Adipocyte (in vitro differentiated cells): ENCODE measurements at regions not wholly inside any gene's neighbourhood (a gene's known extent, or its start where the extent isn't known, plus 50 kb on each side); places are given as distances from the start of the nearest gene placed in this dataset.

Experiments
- DNase-seq: peaks from one replicate; pipeline ENCODE4 v3.0.0-alpha.2; 2015; ENCODE audit warnings: low read depth
- H3K27me3 ChIP-seq: replicated peaks from 2 replicates; pipeline ENCODE4 v1.7.0; 2013; ENCODE audit warnings: mild to moderate bottlenecking, low read length, moderate library complexity; ENCODE audit not compliant: control insufficient read depth, insufficient read depth
- H3K36me3 ChIP-seq: 2 replicates; pipeline ENCODE4 v1.7.0; 2013; ENCODE audit warnings: low read length, mild to moderate bottlenecking, moderate library complexity; ENCODE audit not compliant: control insufficient read depth, insufficient read depth, severe bottlenecking
- H3K4me1 ChIP-seq: 2 replicates; pipeline ENCODE4 v1.7.0; 2013; ENCODE audit warnings: mild to moderate bottlenecking, low read length, moderate library complexity; ENCODE audit not compliant: control insufficient read depth, insufficient read depth
- H3K4me3 ChIP-seq: 2 replicates; pipeline ENCODE4 v1.7.0; 2013; ENCODE audit warnings: mild to moderate bottlenecking, low read length, moderate library complexity
- H3K9ac ChIP-seq: 2 replicates; pipeline ENCODE4 v1.7.0; 2013; ENCODE audit warnings: mild to moderate bottlenecking, low read length, moderate library complexity
- H3K9me3 ChIP-seq: 2 replicates; pipeline ENCODE4 v1.7.0; 2013; ENCODE audit warnings: mild to moderate bottlenecking, low read length, moderate library complexity; ENCODE audit not compliant: control insufficient read depth

DNA sequence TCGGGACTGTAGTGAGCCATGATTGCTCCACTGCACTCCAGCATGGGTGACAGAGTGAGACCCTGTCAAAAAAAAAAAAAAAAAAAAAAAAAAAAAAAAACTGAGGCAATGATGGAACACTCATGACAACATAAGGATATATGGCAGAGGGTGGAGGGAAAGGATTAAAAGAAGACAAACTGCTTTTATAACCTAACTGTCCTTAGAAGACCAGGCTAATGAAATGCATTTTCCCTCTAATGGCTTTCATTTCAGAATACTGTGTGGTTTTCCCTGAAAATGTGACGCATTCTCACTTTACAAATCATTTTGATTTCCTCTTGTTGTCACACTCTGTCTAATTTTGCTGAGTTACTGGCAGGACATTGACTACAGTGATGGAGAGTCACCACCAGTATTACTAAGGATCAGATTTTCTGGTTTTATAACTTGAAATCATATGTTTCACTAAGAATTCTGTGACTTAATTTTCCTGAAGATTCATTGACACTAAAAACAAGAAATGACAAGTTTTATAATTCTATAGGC, 137.6 kb upstream of the SSTR1 start:
- Histone ChIP-seq H3K36me3 (no peaks in the 10 kb centered on the region), H3K9me3 (no peaks in the 10 kb centered on the region), H3K4me3 (no peak overlapping the region), H3K9ac (no peak overlapping the region), H3K4me1 (no peaks in the 10 kb centered on the region), H3K27me3 (no peaks in the 10 kb centered on the region)
- no peak for DNase-seq

DNA sequence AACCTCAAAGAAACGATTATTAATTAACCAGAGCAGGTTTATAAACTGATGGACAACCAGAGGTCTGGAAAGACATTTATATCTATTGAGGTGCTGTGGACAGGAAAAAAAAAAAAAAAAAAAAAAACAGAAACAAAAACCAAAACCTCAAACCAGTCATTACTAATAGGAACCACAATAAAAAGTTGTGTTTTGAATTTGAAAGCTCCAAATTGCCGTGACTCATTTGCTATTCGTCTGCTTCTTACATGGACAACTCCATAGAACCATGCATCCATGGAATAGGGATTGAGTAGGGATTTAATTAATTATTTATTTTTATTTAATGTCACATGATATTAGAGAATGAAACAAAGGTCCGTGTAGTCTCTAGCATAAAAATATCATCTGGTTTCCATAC, 134.1 kb upstream of the SSTR1 start:
- Histone ChIP-seq H3K9me3 (no peaks in the 10 kb centered on the region), H3K36me3 (no peaks in the 10 kb centered on the region), H3K9ac (no peak overlapping the region), H3K4me1 (no peaks in the 10 kb centered on the region), H3K4me3 (no peak overlapping the region), H3K27me3 (no peaks in the 10 kb centered on the region)
- DNase-seq = no peak

DNA sequence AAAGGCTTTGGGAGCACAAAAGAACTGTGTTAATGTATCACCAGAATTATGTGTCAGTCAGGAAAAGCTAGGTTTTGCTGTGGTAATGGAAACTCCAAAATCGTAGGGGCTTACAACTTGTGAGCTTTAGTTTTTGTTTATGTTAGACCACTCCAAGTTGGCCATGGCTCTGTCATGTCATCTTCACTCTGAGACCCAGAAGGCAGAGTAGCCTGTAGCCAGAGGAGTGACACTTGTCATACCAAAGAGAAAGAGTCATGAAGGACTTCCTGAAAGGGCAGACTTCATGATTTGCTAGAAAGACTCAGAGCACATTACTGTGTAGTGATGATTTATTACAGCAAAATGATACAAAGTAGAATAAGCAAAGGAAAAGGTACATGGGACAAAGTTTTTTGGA, 133.6 kb upstream of the SSTR1 start:
- Histone ChIP-seq H3K27me3 (no peaks in the 10 kb centered on the region), H3K4me1 (no peaks in the 10 kb centered on the region), H3K9ac (no peak overlapping the region), H3K36me3 (no peaks in the 10 kb centered on the region), H3K4me3 (no peak overlapping the region), H3K9me3 (no peaks in the 10 kb centered on the region)
- DNase-seq = no peak

DNA sequence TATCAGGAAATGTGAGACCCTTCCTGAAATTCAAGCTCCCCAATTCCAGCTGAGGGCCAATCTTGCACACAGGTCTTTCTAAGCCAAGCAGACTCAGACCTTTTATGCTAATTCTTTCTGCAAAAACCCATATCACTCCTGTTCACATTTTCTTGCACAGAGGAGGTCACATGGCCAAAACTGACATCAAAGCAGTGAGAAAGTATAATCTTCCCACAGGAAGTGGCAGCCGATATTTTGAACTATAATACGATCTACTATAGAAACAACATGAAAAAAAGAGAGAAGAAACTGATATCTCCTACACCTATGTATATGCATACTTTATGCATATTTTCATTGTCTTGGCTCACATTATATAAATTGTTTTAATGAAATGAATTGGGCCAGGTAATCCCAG, 132.9 kb upstream of the SSTR1 start:
- Histone ChIP-seq H3K36me3 (no peaks in the 10 kb centered on the region), H3K4me3 (no peak overlapping the region), H3K9me3 (no peaks in the 10 kb centered on the region), H3K27me3 (no peaks in the 10 kb centered on the region), H3K9ac (no peak overlapping the region), H3K4me1 (no peaks in the 10 kb centered on the region)
- no peak for DNase-seq

DNA sequence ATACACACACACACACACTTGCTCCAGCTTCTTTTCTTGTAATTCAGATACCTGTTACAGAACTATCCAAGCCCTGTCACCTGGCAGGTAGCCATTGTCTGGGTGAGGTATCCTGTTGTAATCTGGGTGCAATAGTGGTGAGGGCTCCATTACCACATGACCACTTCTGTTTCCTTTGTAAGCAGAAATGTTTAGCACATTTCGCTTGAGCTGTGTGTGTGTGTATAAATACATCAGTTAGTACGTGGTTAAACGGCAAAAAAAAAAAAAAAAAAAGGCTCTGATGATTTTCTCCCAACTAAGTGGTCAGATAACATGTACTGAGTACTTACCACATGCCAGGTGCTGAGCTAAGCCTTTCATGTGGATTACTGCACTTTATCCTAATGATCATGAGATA, 129.3 kb upstream of the SSTR1 start:
- no peak overlapping the region for H3K4me3 ChIP-seq
- H3K36me3 ChIP-seq = no peaks in the 10 kb centered on the region
- no peak overlapping the region for H3K9ac ChIP-seq
- DNase-seq = no peak
- H3K9me3 ChIP-seq = no peaks in the 10 kb centered on the region
- H3K4me1 ChIP-seq = no peaks in the 10 kb centered on the region
- H3K27me3 ChIP-seq = no peaks in the 10 kb centered on the region

DNA sequence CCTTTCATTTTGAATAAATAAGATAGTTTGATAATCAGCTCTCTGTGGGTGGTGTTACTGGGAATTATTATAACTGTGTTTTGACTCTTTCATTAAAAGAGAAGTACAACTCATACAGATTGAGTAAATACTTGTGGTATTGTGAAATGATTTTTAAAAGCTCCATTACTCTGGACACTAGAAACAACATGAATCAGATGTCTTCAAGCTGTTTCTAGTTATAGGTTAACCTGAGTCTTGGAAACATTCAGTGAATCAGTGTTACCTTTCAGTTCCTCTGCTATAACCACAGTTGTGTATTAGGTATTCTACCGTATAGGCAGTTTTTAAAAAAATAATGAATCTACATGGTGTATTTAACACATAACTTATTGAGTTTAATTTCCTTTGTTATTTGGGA, 128.4 kb upstream of the SSTR1 start:
- Histone ChIP-seq H3K36me3 (no peaks in the 10 kb centered on the region), H3K27me3 (no peaks in the 10 kb centered on the region), H3K9me3 (no peaks in the 10 kb centered on the region), H3K4me3 (no peak overlapping the region), H3K9ac (no peak overlapping the region), H3K4me1 (no peaks in the 10 kb centered on the region)
- DNase-seq = peak; percentile 63

DNA sequence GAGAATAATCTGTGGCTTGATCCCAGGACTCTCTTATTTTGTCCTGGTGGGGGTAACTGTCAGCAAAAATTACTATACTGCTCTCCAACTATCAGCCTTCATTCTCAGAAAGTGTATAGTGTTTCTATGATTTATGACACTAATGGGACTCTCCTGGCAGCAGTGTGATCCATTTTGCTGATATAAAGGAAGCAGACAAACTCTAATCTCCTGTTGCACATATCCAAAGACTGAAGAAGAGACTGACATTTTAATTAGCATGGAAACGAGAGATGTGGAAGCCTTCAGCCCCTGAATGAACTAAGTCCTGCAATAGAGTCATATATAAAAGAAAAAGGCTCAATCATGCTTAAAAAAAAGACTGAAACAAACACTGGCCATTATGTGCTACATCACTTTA, 127.8 kb upstream of the SSTR1 start:
- no peaks in the 10 kb centered on the region for H3K9me3 ChIP-seq
- no peaks in the 10 kb centered on the region for H3K27me3 ChIP-seq
- H3K9ac ChIP-seq = no peak overlapping the region
- H3K36me3 ChIP-seq = no peaks in the 10 kb centered on the region
- H3K4me1 ChIP-seq = no peaks in the 10 kb centered on the region
- DNase-seq = no peak
- no peak overlapping the region for H3K4me3 ChIP-seq

DNA sequence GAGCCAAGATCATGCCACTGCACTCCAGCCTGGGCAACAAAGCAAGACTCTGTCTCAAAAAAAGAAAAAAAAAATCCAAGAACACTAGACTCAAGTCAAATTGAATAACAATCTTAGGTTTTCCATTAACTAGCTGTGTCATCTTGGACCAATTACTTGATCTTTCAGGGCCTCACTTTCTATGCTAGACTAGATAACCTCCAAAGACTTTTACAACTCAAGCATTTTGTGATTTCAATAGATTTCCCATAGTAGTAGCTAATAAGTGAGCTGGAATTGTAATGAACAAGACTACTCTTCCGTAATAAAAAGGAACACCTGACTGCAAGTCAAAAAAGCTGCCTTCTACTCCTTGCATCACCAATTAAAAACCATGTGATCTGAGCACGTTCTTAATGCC, 127.0 kb upstream of the SSTR1 start:
- H3K9me3 ChIP-seq = no peaks in the 10 kb centered on the region
- H3K4me1 ChIP-seq = no peaks in the 10 kb centered on the region
- no peak overlapping the region for H3K4me3 ChIP-seq
- no peaks in the 10 kb centered on the region for H3K27me3 ChIP-seq
- H3K9ac ChIP-seq = no peak overlapping the region
- no peak for DNase-seq
- no peaks in the 10 kb centered on the region for H3K36me3 ChIP-seq

DNA sequence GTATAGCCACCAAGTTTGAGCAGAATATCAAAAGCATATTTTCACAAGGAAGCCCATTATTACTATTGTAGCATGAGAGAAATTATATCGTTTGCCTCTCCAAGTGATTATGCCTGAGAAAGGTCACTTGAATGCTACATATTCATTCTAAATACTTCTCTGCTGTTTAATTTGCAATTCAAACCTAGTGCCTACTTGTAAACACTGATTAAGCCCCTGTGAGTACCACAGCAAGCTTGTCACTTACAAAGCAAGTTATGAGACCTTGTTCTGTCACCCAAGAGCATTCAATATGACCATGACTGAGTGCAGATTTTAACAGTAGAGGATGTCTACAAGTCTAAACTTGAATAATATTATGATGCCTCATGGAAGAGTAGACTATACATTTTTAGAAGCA, 124.7 kb upstream of the SSTR1 start:
- Histone ChIP-seq H3K36me3 (no peaks in the 10 kb centered on the region), H3K4me3 (no peak overlapping the region), H3K27me3 (no peaks in the 10 kb centered on the region), H3K9me3 (no peaks in the 10 kb centered on the region), H3K4me1 (no peaks in the 10 kb centered on the region), H3K9ac (no peak overlapping the region)
- DNase-seq = no peak

DNA sequence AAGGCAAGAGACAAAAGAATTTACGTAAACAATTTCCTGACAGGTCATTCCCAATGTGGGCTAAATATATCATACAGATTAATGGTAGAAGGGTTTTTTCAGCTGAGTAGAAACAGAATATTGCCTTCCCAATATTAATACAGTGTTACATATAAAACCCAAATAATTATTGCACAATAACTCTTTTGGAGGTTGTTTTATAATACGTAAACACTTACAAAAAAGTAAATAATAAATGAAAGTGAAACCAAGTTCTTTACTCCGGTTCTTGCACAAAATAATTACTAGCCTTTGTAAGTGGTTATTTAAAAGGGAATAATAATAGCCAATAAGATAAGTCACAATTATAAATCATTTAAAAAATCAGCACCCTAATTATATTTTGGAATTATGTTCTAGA, 118.6 kb upstream of the SSTR1 start:
- Histone ChIP-seq H3K9ac (peak overlapping the region; percentile 32), H3K27me3 (no peaks in the 10 kb centered on the region), H3K4me3 (peak overlapping the region; percentile 73), H3K9me3 (peaks cover 16% of the 10 kb centered on the region), H3K36me3 (no peaks in the 10 kb centered on the region), H3K4me1 (no peaks in the 10 kb centered on the region)
- no peak for DNase-seq

DNA sequence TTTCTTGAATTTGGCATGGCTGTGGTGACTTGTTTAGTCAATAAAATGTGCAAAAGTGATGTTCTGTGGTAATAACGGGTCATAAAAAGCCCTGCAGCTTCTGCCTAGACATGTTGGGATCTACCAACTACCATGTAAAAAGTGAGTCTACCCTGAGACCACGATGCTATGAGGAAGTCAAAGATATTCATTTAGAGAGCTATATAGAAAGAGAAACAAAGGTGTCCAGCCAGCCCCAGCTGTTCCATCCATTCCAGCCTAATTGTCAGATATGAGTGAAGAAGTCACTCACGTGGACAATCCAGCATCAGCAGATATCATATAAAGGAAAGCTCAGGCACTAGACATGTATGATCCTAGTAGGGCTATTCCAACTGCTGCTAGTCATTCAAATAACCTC, 117.2 kb upstream of the SSTR1 start:
- no peak overlapping the region for H3K9ac ChIP-seq
- peaks cover 21% of the 10 kb centered on the region for H3K9me3 ChIP-seq
- DNase-seq = no peak
- no peaks in the 10 kb centered on the region for H3K27me3 ChIP-seq
- no peaks in the 10 kb centered on the region for H3K4me1 ChIP-seq
- no peaks in the 10 kb centered on the region for H3K36me3 ChIP-seq
- H3K4me3 ChIP-seq = no peak overlapping the region

DNA sequence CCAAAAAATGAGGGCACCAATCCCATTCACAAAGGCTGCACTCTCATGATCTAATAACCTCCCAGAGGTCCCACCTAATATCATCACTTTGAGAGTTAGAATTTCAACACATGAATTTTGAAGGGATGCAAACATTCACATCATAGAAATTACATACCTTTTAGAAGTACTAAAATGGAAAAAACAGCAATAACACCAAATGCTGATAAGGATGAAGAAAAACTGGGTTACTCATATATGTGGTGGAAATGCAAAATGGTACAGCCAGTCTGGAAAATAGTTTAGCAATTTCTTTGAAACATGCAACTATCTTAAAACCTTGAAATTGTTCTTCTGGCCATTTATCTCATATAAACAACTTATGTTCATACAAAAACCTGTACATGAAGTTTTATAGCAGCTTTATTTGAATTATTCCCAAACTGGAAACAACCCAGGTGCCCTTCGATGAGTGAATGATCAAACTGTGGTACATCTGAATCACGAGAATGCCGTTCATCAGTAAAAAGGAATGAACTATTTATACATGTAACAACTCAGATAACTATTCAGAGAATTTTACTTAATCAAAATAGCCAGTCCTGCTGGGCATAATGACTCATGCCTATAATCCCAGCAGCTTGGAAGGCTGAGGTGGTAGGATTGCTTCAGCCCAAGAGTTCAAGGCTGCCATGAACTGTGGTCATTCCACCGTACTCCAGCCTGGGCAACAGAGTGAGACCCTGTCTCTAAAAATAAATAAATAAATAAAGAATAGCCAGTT, 109.4 kb upstream of the SSTR1 start:
- peak; percentile 75 for DNase-seq
- Histone ChIP-seq H3K27me3 (no peaks in the 10 kb centered on the region), H3K36me3 (no peaks in the 10 kb centered on the region)

More for the DNA sequence above, 109.4 kb upstream of the SSTR1 start:
- H3K9me3 ChIP-seq = peaks cover 21% of the 10 kb centered on the region
- H3K4me3 ChIP-seq = no peak overlapping the region
- peaks cover 4% of the 10 kb centered on the region for H3K4me1 ChIP-seq
- H3K9ac ChIP-seq = no peak overlapping the region
